22Rv1 (cell line): ENCODE measurements at regions not wholly inside any gene's neighbourhood (a gene's known extent, or its start where the extent isn't known, plus 50 kb on each side); places are given as distances from the start of the nearest gene placed in this dataset.

Experiments
- ZFX ChIP-seq: fragments of 450-650 bp; IDR thresholded peaks from 2 replicates; pipeline ENCODE4 v1.6.1; 2017; ENCODE audit warnings: antibody characterized with exemption, borderline replicate concordance
- TF ChIP-seq, protein P1 (sequence below): fragments of 450-650 bp; IDR thresholded peaks from 2 replicates; pipeline ENCODE4 v1.5.1; 2017; ENCODE audit warnings: mild to moderate bottlenecking

- TF ChIP-seq, protein P1, sequence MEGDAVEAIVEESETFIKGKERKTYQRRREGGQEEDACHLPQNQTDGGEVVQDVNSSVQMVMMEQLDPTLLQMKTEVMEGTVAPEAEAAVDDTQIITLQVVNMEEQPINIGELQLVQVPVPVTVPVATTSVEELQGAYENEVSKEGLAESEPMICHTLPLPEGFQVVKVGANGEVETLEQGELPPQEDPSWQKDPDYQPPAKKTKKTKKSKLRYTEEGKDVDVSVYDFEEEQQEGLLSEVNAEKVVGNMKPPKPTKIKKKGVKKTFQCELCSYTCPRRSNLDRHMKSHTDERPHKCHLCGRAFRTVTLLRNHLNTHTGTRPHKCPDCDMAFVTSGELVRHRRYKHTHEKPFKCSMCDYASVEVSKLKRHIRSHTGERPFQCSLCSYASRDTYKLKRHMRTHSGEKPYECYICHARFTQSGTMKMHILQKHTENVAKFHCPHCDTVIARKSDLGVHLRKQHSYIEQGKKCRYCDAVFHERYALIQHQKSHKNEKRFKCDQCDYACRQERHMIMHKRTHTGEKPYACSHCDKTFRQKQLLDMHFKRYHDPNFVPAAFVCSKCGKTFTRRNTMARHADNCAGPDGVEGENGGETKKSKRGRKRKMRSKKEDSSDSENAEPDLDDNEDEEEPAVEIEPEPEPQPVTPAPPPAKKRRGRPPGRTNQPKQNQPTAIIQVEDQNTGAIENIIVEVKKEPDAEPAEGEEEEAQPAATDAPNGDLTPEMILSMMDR = no peak
- no peak for TF ChIP-seq ZFX
These were observed 162.4 kb downstream of the GALC start for GRCh38 chr14:87830443-87831096.
